ENCODE measurements at regions not wholly inside any gene's neighbourhood (a gene's known extent, or its start where the extent isn't known, plus 50 kb on each side); places are given as distances from the start of the nearest gene placed in this dataset.

DNA sequence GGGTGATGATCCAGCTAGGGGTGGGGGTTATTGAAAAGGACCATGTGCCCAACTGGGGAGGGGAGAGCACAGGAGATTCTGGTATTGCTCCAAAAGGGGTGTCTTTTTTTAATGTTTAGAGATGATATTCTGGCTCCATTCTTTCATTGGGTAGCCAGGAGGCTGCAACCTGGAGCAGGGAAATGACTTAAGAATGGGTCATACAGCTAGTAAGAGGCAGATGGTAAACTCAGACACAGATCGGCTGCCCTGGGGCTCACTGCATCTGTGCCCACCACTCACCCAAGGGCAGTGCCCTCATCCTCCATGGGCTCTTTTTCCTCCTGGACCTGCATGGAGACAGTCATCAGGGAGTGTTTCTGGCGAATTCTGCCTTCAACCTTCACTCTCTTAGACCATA, 302.0 kb upstream of the PRDM1 start:
- TF ChIP-seq, protein P1, sequence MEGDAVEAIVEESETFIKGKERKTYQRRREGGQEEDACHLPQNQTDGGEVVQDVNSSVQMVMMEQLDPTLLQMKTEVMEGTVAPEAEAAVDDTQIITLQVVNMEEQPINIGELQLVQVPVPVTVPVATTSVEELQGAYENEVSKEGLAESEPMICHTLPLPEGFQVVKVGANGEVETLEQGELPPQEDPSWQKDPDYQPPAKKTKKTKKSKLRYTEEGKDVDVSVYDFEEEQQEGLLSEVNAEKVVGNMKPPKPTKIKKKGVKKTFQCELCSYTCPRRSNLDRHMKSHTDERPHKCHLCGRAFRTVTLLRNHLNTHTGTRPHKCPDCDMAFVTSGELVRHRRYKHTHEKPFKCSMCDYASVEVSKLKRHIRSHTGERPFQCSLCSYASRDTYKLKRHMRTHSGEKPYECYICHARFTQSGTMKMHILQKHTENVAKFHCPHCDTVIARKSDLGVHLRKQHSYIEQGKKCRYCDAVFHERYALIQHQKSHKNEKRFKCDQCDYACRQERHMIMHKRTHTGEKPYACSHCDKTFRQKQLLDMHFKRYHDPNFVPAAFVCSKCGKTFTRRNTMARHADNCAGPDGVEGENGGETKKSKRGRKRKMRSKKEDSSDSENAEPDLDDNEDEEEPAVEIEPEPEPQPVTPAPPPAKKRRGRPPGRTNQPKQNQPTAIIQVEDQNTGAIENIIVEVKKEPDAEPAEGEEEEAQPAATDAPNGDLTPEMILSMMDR (IDR thresholded peaks at IDR 0.05; ENCODE audit: low read length, missing control alignments) = no peak
- H3K4me3 ChIP-seq (replicated peaks; ENCODE audit: low read depth, low read length) = no peak overlapping the region
- no peak for DNase-seq (ENCODE audit: low read depth)

DNA sequence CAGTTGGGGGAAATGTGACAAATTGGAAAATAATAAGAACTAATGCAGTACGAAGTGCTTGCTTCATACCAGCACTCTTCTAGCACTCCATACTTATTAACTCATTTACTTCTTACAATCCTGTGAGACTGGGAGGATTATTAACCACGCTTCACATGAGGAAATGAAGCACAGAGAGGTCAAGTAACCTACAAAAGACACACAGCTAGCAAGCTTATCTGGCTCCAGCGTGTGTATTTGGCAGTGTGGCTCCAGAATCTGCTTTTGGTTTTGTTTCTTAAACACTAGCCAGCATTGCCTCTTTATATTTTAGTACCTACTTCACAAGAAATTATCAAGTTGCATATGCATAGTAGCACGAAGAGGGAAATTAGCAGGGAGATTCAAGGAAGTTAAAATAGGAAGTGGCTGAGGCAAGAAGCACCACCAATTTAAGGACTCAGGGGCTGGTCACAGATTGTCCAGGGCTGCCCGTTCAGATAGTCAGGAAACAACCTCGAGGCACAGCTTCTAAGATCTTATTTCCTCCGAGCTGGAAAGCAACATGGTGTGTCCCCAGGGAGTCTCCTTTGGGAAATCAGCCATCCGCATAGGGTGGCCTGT, 302.7 kb upstream of the PRDM1 start:
- TF ChIP-seq, protein P1 (IDR thresholded peaks at IDR 0.05; ENCODE audit: low read length, missing control alignments) = no peak
- no peak for DNase-seq (ENCODE audit: low read depth)
- H3K4me3 ChIP-seq (replicated peaks; ENCODE audit: low read depth, low read length) = no peak overlapping the region

DNA sequence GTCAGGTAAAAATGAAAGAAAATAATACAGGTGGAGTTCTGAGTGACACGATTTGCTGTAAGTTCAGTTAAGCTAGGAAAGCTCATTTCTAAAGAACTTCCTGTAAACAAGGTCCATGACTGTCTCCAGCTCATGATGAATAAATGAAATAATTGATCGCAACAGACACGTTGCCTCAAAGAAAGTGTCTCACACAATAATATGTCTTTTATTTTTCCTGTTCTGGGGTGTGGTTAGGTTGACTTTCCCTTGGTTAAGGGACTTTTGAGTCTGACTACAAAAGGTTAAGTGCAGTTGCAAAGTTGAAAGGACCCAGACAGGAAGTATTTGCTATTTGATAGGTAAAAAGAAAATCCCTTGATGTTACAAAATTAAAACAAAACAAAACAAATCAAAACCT, 304.2 kb upstream of the PRDM1 start:
- DNase-seq (ENCODE audit: low read depth) = no peak
- TF ChIP-seq, protein P1 (IDR thresholded peaks at IDR 0.05; ENCODE audit: low read length, missing control alignments) = no peak
- no peak overlapping the region for H3K4me3 ChIP-seq (replicated peaks; ENCODE audit: low read depth, low read length)

DNA sequence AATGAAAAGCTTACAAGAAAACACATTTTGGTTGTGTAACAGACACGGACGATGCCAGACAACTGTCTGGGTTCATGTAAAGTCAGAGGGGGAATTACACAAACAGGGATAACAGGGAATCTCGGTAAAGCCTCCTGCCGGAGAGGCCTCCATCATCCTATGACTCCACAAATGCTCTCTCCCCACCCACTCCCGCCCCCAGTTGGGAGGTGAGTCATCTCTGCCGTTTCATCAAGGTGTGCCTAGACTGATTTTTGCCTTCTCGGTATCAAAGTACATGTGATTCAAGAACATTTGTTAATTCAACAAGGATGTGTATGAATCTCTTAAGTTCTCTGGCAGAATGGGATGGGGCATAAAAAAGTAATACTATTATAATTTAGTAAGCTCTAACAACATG, 304.9 kb upstream of the PRDM1 start:
- DNase-seq (ENCODE audit: low read depth) = no peak
- no peak overlapping the region for H3K4me3 ChIP-seq (replicated peaks; ENCODE audit: low read depth, low read length)
- TF ChIP-seq, protein P1 (IDR thresholded peaks at IDR 0.05; ENCODE audit: low read length, missing control alignments) = no peak

DNA sequence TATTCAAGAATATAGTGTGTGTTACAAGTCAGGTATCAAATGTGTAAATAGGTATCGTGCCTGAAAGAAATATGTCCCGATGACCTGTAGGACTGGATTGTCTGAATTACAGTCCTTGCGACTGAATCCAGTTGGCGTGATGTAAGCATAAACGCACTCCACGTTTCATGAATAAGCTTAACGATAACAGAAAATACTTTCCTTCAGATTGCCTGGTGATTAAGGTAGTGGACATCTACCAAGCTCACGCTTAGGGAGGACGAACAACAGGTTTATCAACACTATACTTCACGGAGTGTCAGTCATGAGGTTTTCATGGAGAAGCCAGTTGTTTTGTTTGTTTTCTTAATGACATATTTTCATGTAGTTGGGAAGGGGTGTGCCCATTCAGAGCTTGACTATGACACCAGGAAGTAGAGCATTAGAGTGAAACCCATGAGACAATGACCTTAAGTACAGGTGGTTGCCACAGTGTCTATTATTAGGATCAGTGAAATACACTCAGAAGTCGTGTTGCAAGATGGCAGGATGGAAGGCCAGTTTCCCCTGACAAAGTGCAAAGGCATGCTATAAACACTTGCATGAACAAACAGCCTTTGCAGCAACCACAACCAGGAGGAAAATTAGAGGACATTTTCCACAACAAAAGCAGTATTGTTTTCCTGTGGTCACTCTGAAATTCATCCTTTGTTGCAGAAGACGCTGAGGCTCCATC, 305.8 kb upstream of the PRDM1 start:
- no peak for DNase-seq (ENCODE audit: low read depth)
- TF ChIP-seq, protein P1 (IDR thresholded peaks at IDR 0.05; ENCODE audit: low read length, missing control alignments) = no peak
- H3K4me3 ChIP-seq (replicated peaks; ENCODE audit: low read depth, low read length) = no peak overlapping the region

DNA sequence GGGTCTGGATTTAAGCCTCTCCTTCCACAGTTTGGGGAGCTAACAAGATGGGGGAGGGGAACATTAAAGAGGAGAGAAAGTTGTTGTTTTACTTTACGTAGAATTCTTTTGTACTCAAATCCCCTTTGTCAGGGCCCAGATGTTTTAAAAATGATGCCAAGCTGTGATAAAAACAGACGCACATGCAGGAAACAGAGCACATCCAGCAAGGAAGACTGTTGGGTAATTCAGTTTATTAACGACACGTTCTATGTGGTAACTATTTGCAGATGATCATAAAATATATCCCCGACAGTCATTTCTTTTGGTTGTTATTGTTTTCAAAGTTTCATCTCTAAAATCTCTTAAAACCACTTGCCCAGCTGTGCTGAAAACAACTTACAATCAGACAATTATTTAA, 307.0 kb upstream of the PRDM1 start:
- H3K4me3 ChIP-seq (replicated peaks; ENCODE audit: low read depth, low read length) = no peak overlapping the region
- TF ChIP-seq, protein P1 (IDR thresholded peaks at IDR 0.05; ENCODE audit: low read length, missing control alignments) = no peak
- DNase-seq (ENCODE audit: low read depth) = no peak

DNA sequence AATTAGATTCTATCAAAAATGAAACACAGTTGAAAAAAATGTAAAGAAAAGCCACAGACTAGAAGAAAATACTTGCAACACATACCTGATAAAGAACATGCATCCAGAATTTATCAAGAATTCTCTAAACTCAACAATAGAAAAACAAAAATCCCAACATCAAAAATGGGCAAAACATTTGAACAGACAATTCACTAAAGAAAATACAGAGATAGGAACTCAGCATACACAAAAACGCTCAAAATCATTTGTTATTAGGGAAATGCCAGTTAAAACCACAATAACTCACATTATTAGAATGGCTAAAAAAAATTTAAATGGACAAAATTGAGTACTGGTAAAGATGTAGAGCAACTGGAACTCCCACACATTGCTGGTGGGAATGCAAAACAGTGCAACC, 311.0 kb upstream of the PRDM1 start:
- DNase-seq (ENCODE audit: low read depth) = no peak
- TF ChIP-seq, protein P1 (IDR thresholded peaks at IDR 0.05; ENCODE audit: low read length, missing control alignments) = no peak
- no peak overlapping the region for H3K4me3 ChIP-seq (replicated peaks; ENCODE audit: low read depth, low read length)

Data from fibroblast of pulmonary artery (primary cell).